H9 (cell line): ENCODE measurements at regions not wholly inside any gene's neighbourhood (a gene's known extent, or its start where the extent isn't known, plus 50 kb on each side); places are given as distances from the start of the nearest gene placed in this dataset.

Source experiments
- DNase-seq: peaks from one replicate; pipeline ENCODE4 v3.0.0-alpha.2; 2017
- H2AFZ ChIP-seq: one replicate; pipeline ENCODE4 v1.6.1; 2013; ENCODE audit warnings: mild to moderate bottlenecking, low read length, control low read depth, moderate library complexity
- H2AK5ac ChIP-seq: 2 replicates; pipeline ENCODE4 v1.6.1; 2013; ENCODE audit warnings: low read length, control low read depth, mixed read lengths; ENCODE audit not compliant: insufficient read length
- H2BK120ac ChIP-seq: one replicate; pipeline ENCODE4 v1.6.1; 2013; ENCODE audit warnings: low read depth, mild to moderate bottlenecking, low read length, control low read depth, inconsistent platforms; ENCODE audit not compliant: poor library complexity, severe bottlenecking
- H2BK12ac ChIP-seq: 2 replicates; pipeline ENCODE4 v1.6.1; 2013; ENCODE audit warnings: low read length, control low read depth, mixed read lengths, low read depth; ENCODE audit not compliant: insufficient read length
- H2BK15ac ChIP-seq: 2 replicates; pipeline ENCODE4 v1.6.1; 2013; ENCODE audit warnings: low read depth, low read length, control low read depth
- H2BK20ac ChIP-seq: one replicate; pipeline ENCODE4 v1.6.1; 2013; ENCODE audit warnings: low read depth, mild to moderate bottlenecking, low read length, control low read depth, inconsistent platforms; ENCODE audit not compliant: poor library complexity, severe bottlenecking
- H2BK5ac ChIP-seq: 2 replicates; pipeline ENCODE4 v1.6.1; 2013; ENCODE audit warnings: low read length, control low read depth, mixed read lengths; ENCODE audit not compliant: insufficient read length
- H3K14ac ChIP-seq: 2 replicates; pipeline ENCODE4 v1.6.1; 2013; ENCODE audit warnings: low read length, control low read depth; ENCODE audit not compliant: insufficient read depth
- H3K18ac ChIP-seq: 2 replicates; pipeline ENCODE4 v1.6.1; 2013; ENCODE audit warnings: low read depth, mild to moderate bottlenecking, mixed read lengths, low read length, control low read depth; ENCODE audit not compliant: insufficient read length
- H3K23ac ChIP-seq: 2 replicates; pipeline ENCODE4 v1.6.1; 2013; ENCODE audit warnings: low read length, control low read depth, mixed read lengths, low read depth; ENCODE audit not compliant: insufficient read length
- H3K23me2 ChIP-seq: 2 replicates; pipeline ENCODE4 v1.6.1; 2013; ENCODE audit warnings: low read depth, mild to moderate bottlenecking, mixed read lengths, low read length, control low read depth; ENCODE audit not compliant: insufficient read length, poor library complexity, severe bottlenecking
- H3K27ac ChIP-seq: 2 replicates; pipeline ENCODE4 v1.5.1; 2013; ENCODE audit warnings: low read length, control low read depth, mixed read lengths, low read depth; ENCODE audit not compliant: insufficient read length
- H3K27me3 ChIP-seq: 2 replicates; pipeline ENCODE4 v1.6.1; 2013; ENCODE audit warnings: low read length, control low read depth, inconsistent platforms; ENCODE audit not compliant: insufficient read depth
- H3K4ac ChIP-seq: 2 replicates; pipeline ENCODE4 v1.6.1; 2013; ENCODE audit warnings: low read depth, mild to moderate bottlenecking, control low read depth, inconsistent platforms, low read length, moderate library complexity
- H3K4me1 ChIP-seq: 2 replicates; pipeline ENCODE4 v1.6.1; 2013; ENCODE audit warnings: low read length, control low read depth, inconsistent platforms; ENCODE audit not compliant: insufficient read depth
- H3K4me2 ChIP-seq: 2 replicates; pipeline ENCODE4 v1.6.1; 2013; ENCODE audit warnings: low read length, control low read depth, mixed read lengths; ENCODE audit not compliant: insufficient read length, insufficient read depth
- H3K56ac ChIP-seq: 2 replicates; pipeline ENCODE4 v1.6.1; 2013; ENCODE audit warnings: low read depth, mild to moderate bottlenecking, mixed read lengths, low read length, control low read depth; ENCODE audit not compliant: insufficient read length
- H3K79me1 ChIP-seq: 2 replicates; pipeline ENCODE4 v1.6.1; 2013; ENCODE audit warnings: low read depth, mild to moderate bottlenecking, moderate library complexity, low read length, control low read depth, inconsistent platforms; ENCODE audit not compliant: insufficient read depth, poor library complexity, severe bottlenecking
- H3K79me2 ChIP-seq: 2 replicates; pipeline ENCODE4 v1.6.1; 2013; ENCODE audit warnings: low read length, control low read depth, inconsistent platforms; ENCODE audit not compliant: insufficient read depth
- H3K9ac ChIP-seq: 2 replicates; pipeline ENCODE4 v1.6.1; 2013; ENCODE audit warnings: low read length, control low read depth, mixed read lengths; ENCODE audit not compliant: insufficient read length; ENCODE audit errors: extremely low read depth
- H3K9me3 ChIP-seq: one replicate; pipeline ENCODE4 v1.6.1; 2013; ENCODE audit warnings: low read depth, low read length, inconsistent platforms; ENCODE audit not compliant: control insufficient read depth
- H3T11ph ChIP-seq: one replicate; pipeline ENCODE4 v1.6.1; 2013; ENCODE audit warnings: mild to moderate bottlenecking, low read length, control low read depth, inconsistent platforms
- H4K20me1 ChIP-seq: one replicate; pipeline ENCODE4 v1.6.1; 2013; ENCODE audit not compliant: control insufficient read depth, insufficient read length, insufficient read depth
- H4K5ac ChIP-seq: 2 replicates; pipeline ENCODE4 v1.6.1; 2013; ENCODE audit warnings: low read depth, mild to moderate bottlenecking, mixed read lengths, low read length, control low read depth; ENCODE audit not compliant: insufficient read length
- H4K8ac ChIP-seq: replicated peaks from 2 replicates; pipeline ENCODE4 v1.6.1; 2013; ENCODE audit warnings: low read length, control low read depth, mixed read lengths, low read depth; ENCODE audit not compliant: insufficient read length
- H4K91ac ChIP-seq: 2 replicates; pipeline ENCODE4 v1.6.1; 2013; ENCODE audit warnings: low read depth, mild to moderate bottlenecking, moderate library complexity, mixed read lengths, low read length, control low read depth; ENCODE audit not compliant: insufficient read length
- H3K27ac Mint-ChIP-seq, 3 experiments: 2 replicates in 2 of 3; 3 replicates in 1 of 3; pipeline ENCODE4 v1.8.0; 2020 to 2021; ENCODE audit warnings: mixed read lengths in 3 of 3, mild to moderate bottlenecking in 1 of 3, moderate library complexity in 1 of 3
- H3K27me3 Mint-ChIP-seq: 2 replicates; pipeline ENCODE4 v1.8.0; 2021; ENCODE audit warnings: low read depth, mild to moderate bottlenecking, moderate library complexity, mixed read lengths
- H3K36me3 Mint-ChIP-seq, 3 experiments: 2 replicates in 2 of 3; 3 replicates in 1 of 3; pipeline ENCODE4 v1.8.0; 2020 to 2021; ENCODE audit warnings: low read depth in 3 of 3, mixed read lengths in 3 of 3; ENCODE audit not compliant: insufficient read depth in 1 of 3
- H3K4me1 Mint-ChIP-seq, 2 experiments: 2 replicates each; pipeline ENCODE4 v1.8.0; 2020; ENCODE audit warnings: mixed read lengths in 2 of 2
- H3K4me3 Mint-ChIP-seq, 2 experiments: 2 replicates in 1 of 2; 3 replicates in 1 of 2; pipeline ENCODE4 v1.8.0; 2020 to 2021; ENCODE audit warnings: mild to moderate bottlenecking in 2 of 2, mixed read lengths in 2 of 2, moderate library complexity in 1 of 2
- H3K9me3 Mint-ChIP-seq, 2 experiments: 2 replicates in 1 of 2; 3 replicates in 1 of 2; pipeline ENCODE4 v1.8.0; 2020; ENCODE audit warnings: mild to moderate bottlenecking in 2 of 2, mixed read lengths in 2 of 2, moderate library complexity in 1 of 2
- WGBS: extraction: QIAGEN DNeasy Blood & Tissue Kit; methylation state at CpG from one replicate; pipeline ENCODE4 v1.1.7; 2013; ENCODE audit warnings: missing lambda C conversion rate, low lambda C conversion rate, mixed read lengths; ENCODE audit not compliant: insufficient read length; ENCODE audit errors: extremely low coverage; 5-methylcytosine and 5-hydroxymethylcytosine counted together
- TF ChIP-seq, protein P1 (sequence below): fragments of 200-600 bp; sonication (generic); conservative IDR thresholded peaks from 3 replicates; pipeline ENCODE4 v1.8.0; 2021; ENCODE audit warnings: antibody characterized with exemption, mild to moderate bottlenecking

GRCh38 chr3:174548841-174549623 is 310.1 kb upstream of the NAALADL2 start:
- Mint-ChIP-seq H3K9me3 (no peaks in the 10 kb centered on the region; a peak in 1 of 5 replicates), H3K4me3 (no peak overlapping the region), H3K27ac (no peak overlapping the region), H3K36me3 (peaks cover 0 to 7% (median 3%) of the 10 kb centered on the region in 3 experiments; a peak in 5 of 7 replicates), H3K27me3 (no peaks in the 10 kb centered on the region), H3K4me1 (peaks cover 0 to under 1% of the 10 kb centered on the region in 2 experiments; a peak in 1 of 4 replicates)
- Histone ChIP-seq H3K23me2 (no peaks in the 10 kb centered on the region), H3K27ac (no peak overlapping the region), H3K14ac (no peak overlapping the region), H2BK15ac (no peak overlapping the region), H3K18ac (peak overlapping the region; percentile 48), H2AK5ac (no peak overlapping the region), H3K27me3 (no peaks in the 10 kb centered on the region), H4K20me1 (no peaks in the 10 kb centered on the region), H3K4me2 (no peak overlapping the region), H3K9ac (no peak overlapping the region), H3K23ac (no peak overlapping the region), H3K79me2 (no peaks in the 10 kb centered on the region), H3K56ac (no peak overlapping the region), H2AFZ (no peak overlapping the region), H3K4me1 (no peaks in the 10 kb centered on the region), H3K79me1 (no peaks in the 10 kb centered on the region), H4K91ac (no peak overlapping the region), H3K9me3 (no peaks in the 10 kb centered on the region), H2BK120ac (no peak overlapping the region), H2BK5ac (no peak overlapping the region), H3T11ph (no peak overlapping the region), H3K4ac (no peak overlapping the region), H2BK20ac (no peak overlapping the region), H4K5ac (no peak overlapping the region), H4K8ac (no peak overlapping the region), H2BK12ac (no peak overlapping the region)
- WGBS = no CpG with 5 or more reads among the region's 4 CpGs
- DNase-seq = no peak
- TF ChIP-seq, protein P1, sequence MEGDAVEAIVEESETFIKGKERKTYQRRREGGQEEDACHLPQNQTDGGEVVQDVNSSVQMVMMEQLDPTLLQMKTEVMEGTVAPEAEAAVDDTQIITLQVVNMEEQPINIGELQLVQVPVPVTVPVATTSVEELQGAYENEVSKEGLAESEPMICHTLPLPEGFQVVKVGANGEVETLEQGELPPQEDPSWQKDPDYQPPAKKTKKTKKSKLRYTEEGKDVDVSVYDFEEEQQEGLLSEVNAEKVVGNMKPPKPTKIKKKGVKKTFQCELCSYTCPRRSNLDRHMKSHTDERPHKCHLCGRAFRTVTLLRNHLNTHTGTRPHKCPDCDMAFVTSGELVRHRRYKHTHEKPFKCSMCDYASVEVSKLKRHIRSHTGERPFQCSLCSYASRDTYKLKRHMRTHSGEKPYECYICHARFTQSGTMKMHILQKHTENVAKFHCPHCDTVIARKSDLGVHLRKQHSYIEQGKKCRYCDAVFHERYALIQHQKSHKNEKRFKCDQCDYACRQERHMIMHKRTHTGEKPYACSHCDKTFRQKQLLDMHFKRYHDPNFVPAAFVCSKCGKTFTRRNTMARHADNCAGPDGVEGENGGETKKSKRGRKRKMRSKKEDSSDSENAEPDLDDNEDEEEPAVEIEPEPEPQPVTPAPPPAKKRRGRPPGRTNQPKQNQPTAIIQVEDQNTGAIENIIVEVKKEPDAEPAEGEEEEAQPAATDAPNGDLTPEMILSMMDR = no peak
